ENCODE measurements at regions not wholly inside any gene's neighbourhood (a gene's known extent, or its start where the extent isn't known, plus 50 kb on each side); places are given as distances from the start of the nearest gene placed in this dataset.

DNA sequence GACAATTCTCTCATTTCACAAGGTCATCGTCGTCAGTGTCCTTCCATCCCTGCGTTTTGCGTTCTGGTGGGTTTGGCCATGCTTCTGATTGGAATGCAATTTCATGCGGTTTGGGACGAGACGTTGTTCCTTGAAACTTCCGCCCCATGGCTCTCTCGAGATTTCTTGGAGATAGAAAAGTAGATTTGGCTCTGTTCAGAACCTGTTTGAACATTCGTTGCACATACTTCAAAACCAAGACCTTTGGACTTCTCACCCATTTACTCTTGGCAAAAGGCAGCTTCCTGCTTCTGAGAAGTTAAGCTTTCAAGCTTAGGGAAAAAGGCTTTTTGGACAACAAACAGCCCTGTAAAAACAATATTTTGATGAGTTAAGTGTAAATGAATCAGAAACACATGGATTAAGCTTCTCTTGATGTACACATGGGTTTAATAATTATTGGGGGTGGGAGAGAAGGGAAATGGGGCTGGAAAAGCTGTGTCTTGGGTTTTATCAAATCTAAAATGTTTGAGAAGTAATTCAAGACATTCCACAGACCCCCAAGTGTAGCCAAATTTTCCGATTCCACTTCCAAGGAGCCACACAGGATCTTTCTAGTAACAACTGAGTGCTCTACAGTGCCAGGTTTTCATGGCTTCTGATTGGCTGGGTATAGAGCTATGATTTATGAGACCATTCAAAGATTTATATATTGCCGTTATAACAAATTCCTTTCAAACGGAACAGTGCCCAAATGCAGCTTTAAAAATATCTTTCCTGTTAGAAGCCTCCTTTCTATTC is 467.2 kb downstream of the MED13L start:
- H3K4me3 ChIP-seq: no peak overlapping the region
- peak overlapping the region; percentile 3 for H3K4me2 ChIP-seq
- H3K9me3 ChIP-seq (ENCODE audit: low read depth): no peaks in the 10 kb centered on the region
- no peak overlapping the region for H2AFZ ChIP-seq
- H4K20me1 ChIP-seq (ENCODE audit: insufficient read depth, poor library complexity, severe bottlenecking): no peaks in the 10 kb centered on the region
- TF ChIP-seq EZH2phosphoT487 (IDR thresholded peaks at IDR 0.05; ENCODE audit: low read depth, severe bottlenecking, unreplicated experiment): no peak
- no peak for TF ChIP-seq CTCF (IDR thresholded peaks at IDR 0.05; ENCODE audit: poor library complexity)
- no peak for TF ChIP-seq EZH2 (IDR thresholded peaks at IDR 0.05; ENCODE audit: borderline replicate concordance)
- H3K27ac ChIP-seq: peak overlapping the region; percentile 81
- 50% methylated on average over 13 of the region's 13 CpGs for WGBS (ENCODE audit: low lambda C conversion rate, missing lambda C conversion rate)
- no peaks in the 10 kb centered on the region for H3K9me2 ChIP-seq (replicated peaks; ENCODE audit: insufficient read depth)
- no peaks in the 10 kb centered on the region for H3K27me3 ChIP-seq
- no peaks in the 10 kb centered on the region for H3K79me2 ChIP-seq
- no peaks in the 10 kb centered on the region for H3K36me3 ChIP-seq (replicated peaks; ENCODE audit: insufficient read depth, low read depth)
- H3K4me1 ChIP-seq (ENCODE audit: insufficient read depth): no peaks in the 10 kb centered on the region
- peak; percentile 64 for DNase-seq (ENCODE audit: low spot score)

GRCh38 chr12:115806000-115806399 is 471.5 kb downstream of the MED13L start:
- Histone ChIP-seq H4K20me1 (ENCODE audit: insufficient read depth, poor library complexity, severe bottlenecking) (no peaks in the 10 kb centered on the region), H3K4me3 (no peak overlapping the region), H2AFZ (no peak overlapping the region), H3K27me3 (no peaks in the 10 kb centered on the region), H3K9me3 (ENCODE audit: low read depth) (no peaks in the 10 kb centered on the region), H3K4me2 (no peak overlapping the region), H3K79me2 (no peaks in the 10 kb centered on the region), H3K27ac (no peak overlapping the region), H3K4me1 (ENCODE audit: insufficient read depth) (no peaks in the 10 kb centered on the region), H3K36me3 (replicated peaks; ENCODE audit: insufficient read depth, low read depth) (no peaks in the 10 kb centered on the region), H3K9me2 (replicated peaks; ENCODE audit: insufficient read depth) (no peaks in the 10 kb centered on the region)
- TF ChIP-seq CTCF (IDR thresholded peaks at IDR 0.05; ENCODE audit: poor library complexity) (no peak), EZH2phosphoT487 (IDR thresholded peaks at IDR 0.05; ENCODE audit: low read depth, severe bottlenecking, unreplicated experiment) (no peak), EZH2 (IDR thresholded peaks at IDR 0.05; ENCODE audit: borderline replicate concordance) (no peak)
- WGBS (ENCODE audit: low lambda C conversion rate, missing lambda C conversion rate): 89% methylated on average over 3 of the region's 3 CpGs
- no peak for DNase-seq (ENCODE audit: low spot score)

DNA sequence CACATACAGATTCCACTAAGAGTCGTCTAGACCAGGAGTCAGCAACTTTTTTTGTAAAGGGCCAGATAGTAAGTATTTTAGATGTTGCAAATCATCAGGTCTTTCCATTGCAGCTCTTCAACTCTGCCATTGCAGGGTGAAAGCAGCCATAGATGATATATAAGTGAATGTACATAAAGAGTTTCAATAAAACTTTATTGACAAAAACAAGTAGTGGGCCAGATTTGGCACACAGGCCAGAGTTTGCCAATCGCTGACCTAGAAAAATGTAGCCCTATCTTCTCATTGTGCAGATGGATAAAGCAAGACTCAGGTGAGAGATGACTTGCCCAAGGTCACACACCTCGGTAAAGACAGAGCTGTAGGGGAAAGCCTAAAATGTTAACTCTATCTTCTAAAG is 474.7 kb downstream of the MED13L start:
- no peaks in the 10 kb centered on the region for H3K36me3 ChIP-seq (replicated peaks; ENCODE audit: insufficient read depth, low read depth)
- H3K9me3 ChIP-seq (ENCODE audit: low read depth): no peaks in the 10 kb centered on the region
- H4K20me1 ChIP-seq (ENCODE audit: insufficient read depth, poor library complexity, severe bottlenecking): no peaks in the 10 kb centered on the region
- DNase-seq (ENCODE audit: low spot score): no peak
- no peak overlapping the region for H3K27ac ChIP-seq
- TF ChIP-seq EZH2 (IDR thresholded peaks at IDR 0.05; ENCODE audit: borderline replicate concordance) (no peak), CTCF (IDR thresholded peaks at IDR 0.05; ENCODE audit: poor library complexity) (no peak), EZH2phosphoT487 (IDR thresholded peaks at IDR 0.05; ENCODE audit: low read depth, severe bottlenecking, unreplicated experiment) (no peak)
- no peak overlapping the region for H2AFZ ChIP-seq
- H3K79me2 ChIP-seq: no peaks in the 10 kb centered on the region
- WGBS (ENCODE audit: low lambda C conversion rate, missing lambda C conversion rate): 94% methylated on average over 3 of the region's 3 CpGs
- H3K4me1 ChIP-seq (ENCODE audit: insufficient read depth): no peaks in the 10 kb centered on the region
- H3K27me3 ChIP-seq: no peaks in the 10 kb centered on the region
- no peak overlapping the region for H3K4me2 ChIP-seq
- no peak overlapping the region for H3K4me3 ChIP-seq
- H3K9me2 ChIP-seq (replicated peaks; ENCODE audit: insufficient read depth): no peaks in the 10 kb centered on the region

Data from hepatocyte (in vitro differentiated cells).